Adrenal gland (tissue), 9 donors: ENCODE measurements at regions not wholly inside any gene's neighbourhood (a gene's known extent, or its start where the extent isn't known, plus 50 kb on each side); places are given as distances from the start of the nearest gene placed in this dataset.
A peak's percentile ranks its signal among the peaks of the same experiment; 100 is the strongest.

ENCODE experiments used
- DNase-seq, 7 donors: peaks; one replicate each; pipeline ENCODE4 v3.0.0-alpha.2; 2019 to 2020
- H3K27ac ChIP-seq, 5 donors: fragments of 200-600 bp; sonication (generic) in 4 of 5; 1 replicate in 3 of 5; 2 replicates in 2 of 5; pipeline versions ENCODE4 v1.5.1 to v1.8.0; 2016 to 2020; ENCODE audit warnings: mild to moderate bottlenecking in 1 of 5
- H3K27me3 ChIP-seq: fragments of 200-600 bp; 2 replicates; pipeline ENCODE4 v1.8.0; 2021
- H3K36me3 ChIP-seq, 2 donors: fragments of 200-600 bp; replicated peaks in 1 of 2; 1 replicate in 1 of 2; 2 replicates in 1 of 2; pipeline versions ENCODE4 v1.5.1 to v1.8.0; 2018 to 2022
- H3K4me1 ChIP-seq, 2 donors: fragments of 200-600 bp; replicated peaks in 1 of 2; 1 replicate in 1 of 2; 2 replicates in 1 of 2; pipeline versions ENCODE4 v1.5.1 to v1.8.0; 2018 to 2021
- H3K4me3 ChIP-seq, 4 donors: fragments of 200-600 bp; sonication (generic) in 3 of 4; one replicate each; pipeline ENCODE4 v1.5.1; 2016 to 2018
- H3K9me3 ChIP-seq, 3 donors: fragments of 200-600 bp; sonication (generic) in 1 of 3; replicated peaks in 1 of 3; 1 replicate in 2 of 3; 2 replicates in 1 of 3; pipeline versions ENCODE4 v1.5.1 to v1.8.0; 2016 to 2021
- CTCF ChIP-seq, 6 experiments: fragments of 450-650 bp in 4 of 6; fragments of 200-600 bp in 2 of 6; sonication (generic) in 1 of 6; IDR thresholded peaks; 1 replicate in 5 of 6; 2 replicates in 1 of 6; pipeline versions ENCODE4 v1.5.1 to v1.8.0; 2016 to 2021; ENCODE audit warnings: antibody characterized with exemption in 6 of 6, mild to moderate bottlenecking in 2 of 6, moderate library complexity in 1 of 6
- POLR2A ChIP-seq, 2 donors: fragments of 450-650 bp; IDR thresholded peaks; one replicate each; pipeline ENCODE4 v1.6.1; 2017; ENCODE audit warnings: antibody characterized with exemption in 2 of 2, mild to moderate bottlenecking in 2 of 2, moderate library complexity in 1 of 2
- WGBS, 4 donors: extraction: QIAGEN DNeasy Blood & Tissue Kit in 2 of 4; methylation state at CpG; one replicate each; pipeline versions ENCODE4 v1.1.5 to v1.1.7; 2013 to 2017; 5-methylcytosine and 5-hydroxymethylcytosine counted together
- intact Hi-C, 2 donors: fragments of 100-400 bp; cut with DNase I; formaldehyde crosslinking; loops; one replicate each; pipeline versions ENCODE4 v1.14.1 to v1.15.0; 2022 to 2023
- donor health status: healthy with polysubstance abuse.
- donor health status: Bipolar disorder and iron deficiency.
- donor health status: DM: yes; HTN: yes; CAD: no.
- donor health status: DM: no; HTN: no; CAD: no.
- donor health status: DM: no; HTN: no; CAD: no.

DNA sequence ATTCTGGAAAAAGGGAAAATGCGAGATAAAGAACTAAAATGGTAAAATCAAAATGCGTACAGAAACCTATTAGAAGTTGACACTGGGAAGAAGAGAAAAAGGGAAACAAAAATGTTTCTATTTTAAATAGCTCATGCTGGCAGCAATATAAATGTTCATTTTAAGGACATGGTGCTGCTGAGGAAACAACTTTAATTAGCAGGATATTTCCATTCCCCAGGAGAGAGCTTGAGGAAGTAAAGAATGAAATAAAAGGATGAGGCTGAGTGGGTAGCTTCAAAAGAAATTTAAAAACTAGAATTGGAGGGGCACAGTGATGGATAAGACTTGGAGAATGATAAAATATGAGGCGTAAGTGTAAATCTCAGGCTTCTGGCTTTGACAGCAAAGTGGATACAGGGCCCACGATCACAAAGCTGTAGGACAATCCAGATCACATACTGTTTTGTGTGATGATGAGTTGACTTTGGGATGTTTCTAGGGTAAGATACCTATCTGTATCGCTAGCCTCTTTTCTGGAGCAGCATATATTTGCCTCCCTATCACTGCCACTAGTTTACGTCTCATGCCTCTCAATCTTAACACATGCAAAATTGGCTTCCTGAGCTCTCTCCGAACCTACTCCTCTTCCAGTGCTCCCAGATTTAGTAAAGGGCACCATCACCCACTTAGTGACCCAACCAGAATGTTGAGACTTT is 571.3 kb upstream of the MIR17HG start:
- WGBS, 4 donors = 92 to 95% (median 95%) methylated on average over 7 of the region's 7 CpGs
- no peak for DNase-seq
- Histone ChIP-seq H3K27ac (no peak overlapping the region), H3K4me3 (no peak overlapping the region), H3K9me3 (no peaks in the 10 kb centered on the region), H3K4me1 (no peaks in the 10 kb centered on the region), H3K27me3 (no peaks in the 10 kb centered on the region), H3K36me3 (no peaks in the 10 kb centered on the region)
- TF ChIP-seq CTCF (IDR thresholded peaks at IDR 0.05) (no peak), POLR2A (IDR thresholded peaks at IDR 0.05) (no peak)
- intact Hi-C loops = no loop called here

- H3K4me1 ChIP-seq = peaks cover 0 to 7% of the 10 kb centered on the region in 2 donors
- TF ChIP-seq CTCF (IDR thresholded peaks at IDR 0.05) (no peak), POLR2A (IDR thresholded peaks at IDR 0.05) (no peak)
- no peak overlapping the region for H3K27ac ChIP-seq
- intact Hi-C loops = no loop called here
- no peaks in the 10 kb centered on the region for H3K27me3 ChIP-seq
- H3K36me3 ChIP-seq = no peaks in the 10 kb centered on the region
- H3K9me3 ChIP-seq = no peaks in the 10 kb centered on the region
- H3K4me3 ChIP-seq = no peak overlapping the region
- DNase-seq = no peak
These were observed 564.2 kb upstream of the MIR17HG start for GRCh38 chr13:90783273-90783672.

- Histone ChIP-seq H3K36me3 (no peaks in the 10 kb centered on the region), H3K27me3 (no peaks in the 10 kb centered on the region), H3K9me3 (no peaks in the 10 kb centered on the region), H3K27ac (no peak overlapping the region), H3K4me3 (no peak overlapping the region), H3K4me1 (peaks cover 0 to 4% of the 10 kb centered on the region in 2 donors)
- TF ChIP-seq CTCF (IDR thresholded peaks at IDR 0.05) (no peak), POLR2A (IDR thresholded peaks at IDR 0.05) (no peak)
- peak; percentile 27 to 61 (median 49) for DNase-seq
- intact Hi-C loops = no loop called here
These were observed 560.5 kb upstream of the MIR17HG start for GRCh38 chr13:90787007-90787406.

DNA sequence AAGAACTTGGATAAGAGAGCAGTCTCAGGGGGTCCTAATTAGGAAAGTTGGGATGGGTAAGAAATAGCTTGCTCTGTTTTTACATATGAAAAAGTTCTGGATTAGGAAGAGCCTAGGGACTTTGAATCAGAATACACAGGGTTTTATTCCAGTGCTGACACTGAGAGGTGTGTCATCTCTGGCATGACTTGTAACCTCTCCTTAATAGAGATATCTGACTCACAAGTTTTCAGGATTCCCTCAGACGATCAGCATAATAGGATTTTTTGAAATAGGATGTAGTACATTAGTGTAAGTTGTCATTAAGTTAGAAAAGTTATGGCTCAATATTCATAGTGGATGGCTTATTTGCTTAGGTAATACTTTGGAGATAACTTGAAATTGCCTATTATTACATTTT is 555.2 kb upstream of the MIR17HG start:
- TF ChIP-seq CTCF (IDR thresholded peaks at IDR 0.05) (no peak), POLR2A (IDR thresholded peaks at IDR 0.05) (no peak)
- H3K4me3 ChIP-seq = no peak overlapping the region
- no peaks in the 10 kb centered on the region for H3K27me3 ChIP-seq
- peaks cover 0 to 4% of the 10 kb centered on the region in 2 donors for H3K4me1 ChIP-seq
- H3K36me3 ChIP-seq = no peaks in the 10 kb centered on the region
- no peaks in the 10 kb centered on the region for H3K9me3 ChIP-seq
- peak in 1 of 7 donors; percentile 4 for DNase-seq
- intact Hi-C loops = no loop called here
- H3K27ac ChIP-seq = no peak overlapping the region
- 35 to 52% (median 49%) methylated on average over 1 of the region's 1 CpG for WGBS, 4 donors
